Tibial nerve (tissue), 4 donors: ENCODE measurements at regions not wholly inside any gene's neighbourhood (a gene's known extent, or its start where the extent isn't known, plus 50 kb on each side); places are given as distances from the start of the nearest gene placed in this dataset.
"Not testable (repeated sequence)": the region's sequence is repeated elsewhere in the genome, so short reads cannot be mapped to it uniquely, and the experiment has no call there.

Experiments used
- DNase-seq, 2 donors: peaks; one replicate each; pipeline ENCODE4 v3.0.0-alpha.2; 2019; ENCODE audit warnings: low spot score in 2 of 2
- H3K27ac ChIP-seq, 4 donors: fragments of 200-600 bp; sonication (generic) in 3 of 4; one replicate each; pipeline ENCODE4 v1.5.1; 2017 to 2019; ENCODE audit warnings: mild to moderate bottlenecking in 1 of 4
- H3K27me3 ChIP-seq, 2 donors: fragments of 200-600 bp; sonication (generic) in 1 of 2; one replicate each; pipeline versions ENCODE4 v1.5.1 to v1.6.0; 2017 to 2019
- H3K36me3 ChIP-seq, 3 donors: fragments of 200-600 bp; sonication (generic); one replicate each; pipeline ENCODE4 v1.5.1; 2018 to 2019
- H3K4me1 ChIP-seq, 4 donors: fragments of 200-600 bp; sonication (generic) in 3 of 4; one replicate each; pipeline ENCODE4 v1.5.1; 2017 to 2019
- H3K4me3 ChIP-seq, 4 donors: fragments of 200-600 bp; sonication (generic) in 3 of 4; one replicate each; pipeline ENCODE4 v1.5.1; 2017 to 2019; ENCODE audit warnings: mild to moderate bottlenecking in 1 of 4, moderate library complexity in 1 of 4
- H3K9me3 ChIP-seq, 4 donors: fragments of 200-600 bp; sonication (generic) in 3 of 4; one replicate each; pipeline ENCODE4 v1.5.1; 2017 to 2019
- CTCF ChIP-seq, 5 experiments: fragments of 200-600 bp in 3 of 5; fragments of 450-650 bp in 2 of 5; sonication (generic) in 3 of 5; IDR thresholded peaks; one replicate each; pipeline ENCODE4 v1.5.1; 2016 to 2019; ENCODE audit warnings: antibody characterized with exemption in 5 of 5, mild to moderate bottlenecking in 3 of 5, moderate library complexity in 2 of 5
- EP300 ChIP-seq, 2 donors: sonication (generic); formaldehyde crosslinking; IDR thresholded peaks; one replicate each; pipeline ENCODE4 v1.6.1; 2017; ENCODE audit warnings: antibody characterized with exemption in 2 of 2, mild to moderate bottlenecking in 1 of 2
- POLR2A ChIP-seq, 2 donors: fragments of 450-650 bp; IDR thresholded peaks; one replicate each; pipeline ENCODE4 v1.6.1; 2017; ENCODE audit warnings: antibody characterized with exemption in 2 of 2, mild to moderate bottlenecking in 2 of 2, moderate library complexity in 2 of 2
- WGBS, 2 donors: methylation state at CpG; one replicate each; pipeline ENCODE4 v1.1.5; 2018; 5-methylcytosine and 5-hydroxymethylcytosine counted together

DNA sequence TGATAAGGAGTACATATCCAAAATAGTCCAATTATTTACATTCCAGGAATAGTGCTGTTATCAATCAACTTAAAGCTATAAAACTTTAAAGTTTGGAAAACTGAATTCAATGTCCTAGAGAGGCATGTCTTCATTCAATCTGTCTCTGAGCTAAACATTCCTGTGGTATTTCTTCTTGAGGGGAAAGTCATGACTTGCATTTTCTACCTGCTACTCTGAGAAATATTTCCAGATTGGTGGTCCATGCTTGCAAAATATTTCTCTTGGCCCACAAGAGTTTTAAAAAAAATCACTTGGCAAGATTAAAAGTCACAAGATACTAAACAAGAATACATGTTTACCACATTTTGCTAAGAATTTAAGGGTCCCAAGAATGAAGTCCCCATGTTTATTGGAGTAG is 63.6 kb upstream of the HGF start:
- Histone ChIP-seq H3K4me1 (no peaks in the 10 kb centered on the region), H3K27me3 (no peaks in the 10 kb centered on the region), H3K4me3 (no peak overlapping the region), H3K36me3 (no peaks in the 10 kb centered on the region), H3K9me3 (peaks cover 0 to 22% (median 4%) of the 10 kb centered on the region in 4 donors), H3K27ac (no peak overlapping the region)
- no peak for DNase-seq
- TF ChIP-seq EP300 (IDR thresholded peaks at IDR 0.05) (no peak), POLR2A (IDR thresholded peaks at IDR 0.05) (no peak), CTCF (IDR thresholded peaks at IDR 0.05) (no peak)

DNA sequence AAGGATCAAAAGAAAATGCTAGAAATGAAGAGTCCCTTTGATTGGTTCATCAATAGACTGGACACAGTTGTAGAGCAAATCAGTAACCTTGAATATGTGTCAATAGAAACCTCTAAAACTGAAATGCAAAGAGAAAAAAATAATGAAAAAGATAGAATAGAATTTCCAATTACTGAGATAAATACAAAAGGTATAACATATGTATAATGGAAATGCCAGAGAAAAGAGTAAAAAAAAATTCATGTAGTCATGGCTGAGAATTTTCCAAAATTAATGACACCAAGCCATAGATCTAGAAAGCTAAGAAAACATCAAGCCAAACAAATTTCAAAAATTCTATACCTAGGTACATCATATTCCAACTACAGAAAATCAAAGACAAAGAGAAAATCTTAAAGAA is 62.0 kb upstream of the HGF start:
- no peak for DNase-seq
- H3K36me3 ChIP-seq, result no peaks in the 10 kb centered on the region
- H3K4me3 ChIP-seq, result no peak overlapping the region
- TF ChIP-seq EP300 (IDR thresholded peaks at IDR 0.05), result no peak
- no peak for TF ChIP-seq POLR2A (IDR thresholded peaks at IDR 0.05)
- no peak for TF ChIP-seq CTCF (IDR thresholded peaks at IDR 0.05)
- peaks cover 0 to 22% (median 4%) of the 10 kb centered on the region in 4 donors for H3K9me3 ChIP-seq
- no peaks in the 10 kb centered on the region for H3K4me1 ChIP-seq
- no peak overlapping the region for H3K27ac ChIP-seq
- H3K27me3 ChIP-seq, result no peaks in the 10 kb centered on the region

- not testable (repeated sequence) for H3K27me3 ChIP-seq, DNase-seq, H3K4me3 ChIP-seq, H3K27ac ChIP-seq, H3K4me1 ChIP-seq, H3K36me3 ChIP-seq
- peaks cover 0 to 22% (median 4%) of the 10 kb centered on the region in 4 donors for H3K9me3 ChIP-seq
- 83 to 84% methylated on average over 4 of the region's 4 CpGs for WGBS, 2 donors
These were observed 59.7 kb upstream of the HGF start for GRCh38 chr7:81829511-81829910.

DNA sequence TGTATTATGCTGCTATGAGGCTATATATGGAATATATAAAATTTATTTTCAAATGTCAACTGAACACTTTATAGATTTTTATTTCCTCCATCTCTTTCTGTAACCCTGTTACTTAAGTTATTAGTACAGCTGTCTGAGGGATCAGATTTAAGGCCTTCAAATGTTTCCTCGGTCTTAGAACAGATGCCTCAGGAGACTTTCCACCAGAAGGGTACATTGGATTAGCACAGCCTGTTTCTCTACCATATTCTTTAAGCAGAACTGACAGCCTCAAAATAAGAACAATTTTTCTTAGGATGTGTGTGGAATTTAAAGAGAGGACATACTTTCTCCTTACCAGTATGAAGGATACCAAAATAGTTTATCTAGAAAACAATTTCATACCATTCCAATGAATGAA is 53.0 kb upstream of the HGF start:
- Histone ChIP-seq H3K4me3 (no peak overlapping the region), H3K27ac (no peak overlapping the region), H3K27me3 (no peaks in the 10 kb centered on the region), H3K9me3 (no peaks in the 10 kb centered on the region), H3K4me1 (no peaks in the 10 kb centered on the region), H3K36me3 (no peaks in the 10 kb centered on the region)
- WGBS, 2 donors, result 50 to 62% methylated on average over 1 of the region's 1 CpG
- no peak for DNase-seq
- TF ChIP-seq CTCF (IDR thresholded peaks at IDR 0.05), result no peak
- no peak for TF ChIP-seq POLR2A (IDR thresholded peaks at IDR 0.05)
- no peak for TF ChIP-seq EP300 (IDR thresholded peaks at IDR 0.05)

GRCh38 chr7:81819861-81820260 is 50.0 kb upstream of the HGF start:
- H3K27ac ChIP-seq, result no peak overlapping the region
- H3K4me1 ChIP-seq, result no peaks in the 10 kb centered on the region
- H3K4me3 ChIP-seq, result no peak overlapping the region
- WGBS, 2 donors, result 36 to 38% methylated on average over 1 of the region's 1 CpG
- no peaks in the 10 kb centered on the region for H3K36me3 ChIP-seq
- no peak for DNase-seq
- H3K27me3 ChIP-seq, result no peaks in the 10 kb centered on the region
- H3K9me3 ChIP-seq, result no peaks in the 10 kb centered on the region
- TF ChIP-seq POLR2A (IDR thresholded peaks at IDR 0.05) (no peak), EP300 (IDR thresholded peaks at IDR 0.05) (no peak), CTCF (IDR thresholded peaks at IDR 0.05) (no peak)
